ENCODE measurements at regions not wholly inside any gene's neighbourhood (a gene's known extent, or its start where the extent isn't known, plus 50 kb on each side); places are given as distances from the start of the nearest gene placed in this dataset.
"Not testable (repeated sequence)": the region's sequence is repeated elsewhere in the genome, so short reads cannot be mapped to it uniquely, and the experiment has no call there.

- DNase-seq: no peak
These were observed 237.0 kb downstream of the NFATC2 start for GRCh38 chr20:51305316-51306052.

- DNase-seq: no peak
These were observed 238.5 kb downstream of the NFATC2 start for GRCh38 chr20:51303731-51304670.

GRCh38 chr20:51301026-51301425 lies 241.5 kb downstream of the NFATC2 start:
- DNase-seq: no peak

- DNase-seq: no peak
These were observed 242.4 kb downstream of the NFATC2 start for GRCh38 chr20:51300104-51300503.

- no peak for DNase-seq
These were observed 243.1 kb downstream of the NFATC2 start for GRCh38 chr20:51299413-51299812.

- DNase-seq: no peak
These were observed 244.3 kb downstream of the NFATC2 start for GRCh38 chr20:51298141-51298749.

- no peak for DNase-seq
These were observed 254.7 kb downstream of the NFATC2 start for GRCh38 chr20:51287628-51288413.

- no peak for DNase-seq
These were observed 255.8 kb downstream of the NFATC2 start for GRCh38 chr20:51286758-51287157.

- no peak for DNase-seq
These were observed 256.8 kb downstream of the NFATC2 start for GRCh38 chr20:51285684-51286083.

GRCh38 chr20:51284871-51285270 lies 257.6 kb downstream of the NFATC2 start:
- no peak for DNase-seq

- no peak for DNase-seq
These were observed 258.3 kb downstream of the NFATC2 start for GRCh38 chr20:51284176-51284575.

GRCh38 chr20:51281521-51281920 lies 258.6 kb upstream of the KCNG1 start:
- no peak for DNase-seq

- DNase-seq: no peak
These were observed 257.1 kb upstream of the KCNG1 start for GRCh38 chr20:51280047-51280446.

GRCh38 chr20:51277961-51278360 lies 255.1 kb upstream of the KCNG1 start:
- DNase-seq: no peak

GRCh38 chr20:51276296-51276695 lies 253.4 kb upstream of the KCNG1 start:
- DNase-seq: no peak

GRCh38 chr20:51275826-51276225 lies 252.9 kb upstream of the KCNG1 start:
- no peak for DNase-seq

GRCh38 chr20:51275181-51275580 lies 252.3 kb upstream of the KCNG1 start:
- no peak for DNase-seq

- DNase-seq: peak; percentile 20
These were observed 249.5 kb upstream of the KCNG1 start for GRCh38 chr20:51272401-51272800.

- no peak for DNase-seq
These were observed 249.0 kb upstream of the KCNG1 start for GRCh38 chr20:51271931-51272330.

- DNase-seq: not testable (repeated sequence)
These were observed 248.4 kb upstream of the KCNG1 start for GRCh38 chr20:51271289-51271688.

GRCh38 chr20:51269671-51270070 lies 246.8 kb upstream of the KCNG1 start:
- DNase-seq: no peak

GRCh38 chr20:51267679-51268078 lies 244.8 kb upstream of the KCNG1 start:
- no peak for DNase-seq

- no peak for DNase-seq
These were observed 243.4 kb upstream of the KCNG1 start for GRCh38 chr20:51266353-51266752.

All from NCI-H69 (cell line).